Lung (tissue), 11 donors: ENCODE measurements at regions not wholly inside any gene's neighbourhood (a gene's known extent, or its start where the extent isn't known, plus 50 kb on each side); places are given as distances from the start of the nearest gene placed in this dataset.
A peak's percentile ranks its signal among the peaks of the same experiment; 100 is the strongest.

Experiments used
- ATAC-seq: fragments of 200-7000 bp; cut with Tn5 transposase; one replicate; pipeline ENCODE4 v1.9.1; 2020; ENCODE audit warnings: moderate number of reproducible peaks; ENCODE audit not compliant: insufficient read depth, low FRiP score
- DNase-seq, 3 donors: peaks; one replicate each; pipeline ENCODE4 v3.0.0-alpha.2; 2013 to 2017
- H3K27ac ChIP-seq, 2 donors: one replicate each; pipeline ENCODE4 v1.5.1; 2013; ENCODE audit warnings: mild to moderate bottlenecking in 2 of 2, moderate library complexity in 2 of 2, control low read depth in 1 of 2, inconsistent platforms in 1 of 2, low read depth in 1 of 2, low read length in 1 of 2
- H3K27me3 ChIP-seq, 3 donors: one replicate each; pipeline ENCODE4 v1.5.1; 2013; ENCODE audit warnings: low read length in 2 of 3; ENCODE audit not compliant: control insufficient read depth in 3 of 3, insufficient read depth in 3 of 3
- H3K36me3 ChIP-seq, 4 donors: one replicate each; pipeline ENCODE4 v1.5.1; 2013; ENCODE audit warnings: low read length in 4 of 4, mild to moderate bottlenecking in 1 of 4, moderate library complexity in 1 of 4; ENCODE audit not compliant: control insufficient read depth in 4 of 4, insufficient read depth in 4 of 4
- H3K4me1 ChIP-seq, 5 donors: one replicate each; pipeline ENCODE4 v1.5.1; 2013; ENCODE audit warnings: low read length in 5 of 5, mild to moderate bottlenecking in 2 of 5, moderate library complexity in 1 of 5; ENCODE audit not compliant: control insufficient read depth in 5 of 5, insufficient read depth in 5 of 5
- H3K4me3 ChIP-seq: one replicate; pipeline ENCODE4 v1.5.1; 2013; ENCODE audit warnings: mild to moderate bottlenecking, control low read depth, moderate library complexity
- H3K9ac ChIP-seq, 2 donors: one replicate each; pipeline ENCODE4 v1.5.1; 2013; ENCODE audit warnings: low read length in 2 of 2, control low read depth in 1 of 2; ENCODE audit not compliant: insufficient read depth in 1 of 2
- H3K9me3 ChIP-seq, 4 donors: one replicate each; pipeline ENCODE4 v1.5.1; 2013; ENCODE audit warnings: low read length in 3 of 4, mild to moderate bottlenecking in 1 of 4, moderate library complexity in 1 of 4; ENCODE audit not compliant: control insufficient read depth in 4 of 4, insufficient read depth in 3 of 4
- CTCF ChIP-seq: IDR thresholded peaks from 2 replicates; pipeline ENCODE4 v1.5.1; 2012; ENCODE audit warnings: mild to moderate bottlenecking; ENCODE audit errors: control extremely low read depth, extremely low read depth
- WGBS, 2 donors: extraction: QIAGEN DNeasy Blood & Tissue Kit; methylation state at CpG; one replicate each; pipeline ENCODE4 v1.1.7; 2013; 5-methylcytosine and 5-hydroxymethylcytosine counted together
- donor health status: control.
- donor health status: control.
- donor health status: Bipolar disorder and iron deficiency.
- donor health status: healthy.
- donor health status: DM: yes; HTN: yes; CAD: no.

GRCh38 chr1:234938135-234938534 is 190.5 kb downstream of the TOMM20 start:
- no peaks in the 10 kb centered on the region for H3K36me3 ChIP-seq
- no peak overlapping the region for H3K9ac ChIP-seq
- ATAC-seq (no peak), DNase-seq (no peak)
- no peak for TF ChIP-seq CTCF
- H3K9me3 ChIP-seq = no peaks in the 10 kb centered on the region
- H3K4me1 ChIP-seq = peaks cover 0 to 3% (median 0%) of the 10 kb centered on the region in 5 donors
- no peak overlapping the region for H3K27ac ChIP-seq
- no peak overlapping the region for H3K4me3 ChIP-seq
- WGBS, 2 donors = 31 to 83% methylated on average over 1 of the region's 1 CpG
- H3K27me3 ChIP-seq = no peaks in the 10 kb centered on the region

- peaks cover 0 to 3% (median 0%) of the 10 kb centered on the region in 5 donors for H3K4me1 ChIP-seq
- no peak overlapping the region for H3K4me3 ChIP-seq
- H3K9ac ChIP-seq = no peak overlapping the region
- H3K27me3 ChIP-seq = no peaks in the 10 kb centered on the region
- DNase-seq (no peak), ATAC-seq (no peak)
- H3K36me3 ChIP-seq = no peaks in the 10 kb centered on the region
- WGBS, 2 donors = 59 to 80% methylated on average over 7 of the region's 7 CpGs
- no peaks in the 10 kb centered on the region for H3K9me3 ChIP-seq
- H3K27ac ChIP-seq = no peak overlapping the region
- no peak for TF ChIP-seq CTCF
Measured at GRCh38 chr1:234936612-234937389, 191.8 kb downstream of the TOMM20 start.

- TF ChIP-seq CTCF = no peak
- Histone ChIP-seq H3K27ac (peak overlapping the region in 1 of 2 donors; percentile 28), H3K4me1 (peaks cover 0 to 3% (median 0%) of the 10 kb centered on the region in 5 donors), H3K4me3 (no peak overlapping the region), H3K9ac (no peak overlapping the region), H3K27me3 (no peaks in the 10 kb centered on the region), H3K9me3 (no peaks in the 10 kb centered on the region), H3K36me3 (no peaks in the 10 kb centered on the region)
- DNase-seq (no peak), ATAC-seq (no peak)
- 41 to 70% methylated on average over 7 of the region's 7 CpGs for WGBS, 2 donors
Measured at GRCh38 chr1:234934611-234935033, 194.0 kb downstream of the TOMM20 start.
